SK-N-SH (cell line): ENCODE measurements at regions not wholly inside any gene's neighbourhood (a gene's known extent, or its start where the extent isn't known, plus 50 kb on each side); places are given as distances from the start of the nearest gene placed in this dataset.

ENCODE experiments used
- CTCF ChIA-PET: fragments of 300-600, 350-600 bp; formaldehyde crosslinking; extraction: SDS; loops from one replicate; lab custom pipeline; 2021; lab: Yijun Ruan, JAX
- POLR2A ChIA-PET: fragments of 350-600 bp; sonication (Branson Sonifier 250); formaldehyde crosslinking; extraction: SDS; loops from one replicate; lab custom pipeline; 2020; ENCODE audit warnings: antibody characterized with exemption, inconsistent platforms; lab: Yijun Ruan, JAX
- DNase-seq: peaks from one replicate; pipeline ENCODE4 v3.0.0; 2012
- H2AFZ ChIP-seq: fragments of 200-600 bp; sonication (generic); 2 replicates; pipeline ENCODE4 v1.8.1; 2016; ENCODE audit warnings: antibody characterized with exemption, mild to moderate bottlenecking, low read depth
- H3F3A ChIP-seq: fragments of 200-600 bp; sonication (generic); replicated peaks from 2 replicates; pipeline ENCODE3; 2016; ENCODE audit warnings: antibody characterized with exemption, mild to moderate bottlenecking; ENCODE audit not compliant: insufficient read depth
- H3K27ac ChIP-seq, 2 experiments: fragments of 200-500 bp in 1 of 2; fragments of 200-600 bp in 1 of 2; sonication (Bioruptor generic) in 1 of 2; sonication (generic), shearing (Covaris generic) in 1 of 2; 2 replicates each; pipeline versions ENCODE4 v1.5.1 to v1.6.1; 2014 to 2016; ENCODE audit warnings: low read depth in 2 of 2, inconsistent platforms in 1 of 2, low read length in 1 of 2, mild to moderate bottlenecking in 1 of 2, mixed read lengths in 1 of 2
- H3K27me3 ChIP-seq: fragments of 200-600 bp; sonication (generic), shearing (Covaris generic); 2 replicates; pipeline ENCODE4 v1.6.1; 2016; ENCODE audit warnings: mixed run types; ENCODE audit not compliant: insufficient read depth
- H3K36me3 ChIP-seq, 2 experiments: fragments of 200-500 bp in 1 of 2; fragments of 200-600 bp in 1 of 2; sonication (Bioruptor generic) in 1 of 2; sonication (generic) in 1 of 2; replicated peaks in 1 of 2; 2 replicates each; pipeline versions ENCODE3 to v1.5.1; 2014 to 2016; ENCODE audit warnings: low read length in 1 of 2, mild to moderate bottlenecking in 1 of 2; ENCODE audit not compliant: insufficient read depth in 2 of 2, control insufficient read depth in 1 of 2
- H3K4me1 ChIP-seq, 2 experiments: fragments of 200-500 bp in 1 of 2; fragments of 200-600 bp in 1 of 2; sonication (Bioruptor generic) in 1 of 2; sonication (generic), shearing (Covaris generic) in 1 of 2; 2 replicates each; pipeline versions ENCODE4 v1.5.1 to v1.6.1; 2014 to 2016; ENCODE audit warnings: low read depth in 1 of 2, low read length in 1 of 2, mixed run types in 1 of 2; ENCODE audit not compliant: insufficient read depth in 2 of 2, control insufficient read depth in 1 of 2
- H3K4me2 ChIP-seq: fragments of 200-600 bp; sonication (generic), shearing (Covaris generic); 2 replicates; pipeline ENCODE4 v1.6.1; 2017; ENCODE audit warnings: mixed run types
- H3K4me3 ChIP-seq, 2 experiments: fragments of 200-500 bp in 1 of 2; fragments of 200-600 bp in 1 of 2; sonication (Bioruptor generic) in 1 of 2; sonication (generic), shearing (Covaris generic) in 1 of 2; 2 replicates each; pipeline versions ENCODE4 v1.5.1 to v1.8.1; 2014 to 2016; ENCODE audit warnings: low read depth in 2 of 2, inconsistent platforms in 1 of 2, low read length in 1 of 2, mild to moderate bottlenecking in 1 of 2, mixed read lengths in 1 of 2, moderate library complexity in 1 of 2
- H3K79me2 ChIP-seq: fragments of 200-600 bp; sonication (generic); 2 replicates; pipeline ENCODE4 v1.8.1; 2017; ENCODE audit warnings: mild to moderate bottlenecking; ENCODE audit not compliant: insufficient read depth
- H3K9ac ChIP-seq: fragments of 200-600 bp; sonication (generic); 2 replicates; pipeline ENCODE4 v1.6.1; 2017; ENCODE audit warnings: mixed run types
- H3K9me2 ChIP-seq: fragments of 200-600 bp; sonication (generic); 2 replicates; pipeline ENCODE4 v1.6.1; 2017; ENCODE audit warnings: mixed run types
- H3K9me3 ChIP-seq: fragments of 200-600 bp; sonication (generic); 2 replicates; pipeline ENCODE4 v1.6.1; 2017; ENCODE audit warnings: mixed run types, mild to moderate bottlenecking, moderate library complexity
- H4K20me1 ChIP-seq: fragments of 200-600 bp; sonication (generic); 2 replicates; pipeline ENCODE4 v1.6.1; 2017; ENCODE audit warnings: mild to moderate bottlenecking, mixed run types; ENCODE audit not compliant: insufficient read depth
- ELF1 ChIP-seq: IDR thresholded peaks from 2 replicates; pipeline ENCODE4 v1.4.0; 2012
- EP300 ChIP-seq, 2 experiments: IDR thresholded peaks; 2 replicates each; pipeline versions ENCODE4 v1.4.0 to v1.6.1; 2012; ENCODE audit warnings: borderline replicate concordance in 1 of 2, low read depth in 1 of 2, low read length in 1 of 2
- GABPA ChIP-seq: IDR thresholded peaks from 2 replicates; pipeline ENCODE4 v1.4.0; 2012; ENCODE audit warnings: low read depth, mild to moderate bottlenecking
- MEF2A ChIP-seq: IDR thresholded peaks from 2 replicates; pipeline ENCODE4 v1.4.0; 2012; ENCODE audit warnings: low read depth, borderline replicate concordance
- NRF1 ChIP-seq: IDR thresholded peaks from 2 replicates; pipeline ENCODE4 v1.6.1; 2012; ENCODE audit warnings: low read depth, mild to moderate bottlenecking, low read length
- RAD21 ChIP-seq: IDR thresholded peaks from 2 replicates; pipeline ENCODE4 v1.6.1; 2012; ENCODE audit warnings: mild to moderate bottlenecking, low read length
- SIN3A ChIP-seq: IDR thresholded peaks from 2 replicates; pipeline ENCODE4 v1.6.1; 2012; ENCODE audit warnings: low read depth, mild to moderate bottlenecking, low read length, moderate library complexity, borderline replicate concordance
- SMC3 ChIP-seq: IDR thresholded peaks from 2 replicates; pipeline ENCODE4 v1.6.1; 2012; ENCODE audit warnings: low read depth, low read length, improper control_type of control experiment
- TAF1 ChIP-seq: IDR thresholded peaks from 2 replicates; pipeline ENCODE4 v1.6.1; 2012; ENCODE audit warnings: low read depth, mild to moderate bottlenecking, low read length, moderate library complexity, borderline replicate concordance
- TCF12 ChIP-seq: IDR thresholded peaks from 2 replicates; pipeline ENCODE4 v1.4.0; 2012
- YY1 ChIP-seq: IDR thresholded peaks from 2 replicates; pipeline ENCODE4 v1.4.0; 2012; ENCODE audit warnings: low read depth, mild to moderate bottlenecking
- ZBTB33 ChIP-seq: IDR thresholded peaks from 2 replicates; pipeline ENCODE4 v1.4.0; 2012; ENCODE audit warnings: low read depth, borderline replicate concordance
- WGBS: methylation state at CpG from one replicate; pipeline ENCODE4 v1.1.6; 2017; ENCODE audit warnings: low lambda C conversion rate; 5-methylcytosine and 5-hydroxymethylcytosine counted together

DNA sequence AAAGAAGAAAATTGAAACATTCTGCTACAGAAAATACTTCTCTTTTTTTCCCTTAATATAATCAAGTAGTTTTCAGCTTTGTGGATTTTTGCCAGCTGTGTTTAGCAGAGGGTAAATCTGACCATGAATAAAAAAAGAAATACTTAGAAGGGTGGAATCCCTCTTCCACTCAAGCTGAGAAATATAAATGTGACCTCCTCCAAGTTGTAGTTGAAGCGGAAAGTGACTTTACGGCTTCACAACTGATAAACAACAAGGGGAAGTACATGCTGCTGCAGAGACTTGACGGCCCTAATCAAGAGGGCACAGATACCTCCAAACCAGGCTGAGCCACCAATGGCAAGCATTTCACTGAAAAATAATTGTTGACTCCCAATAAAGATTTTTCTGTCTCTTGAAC is 785.0 kb downstream of the SLITRK5 start:
- 61% methylated on average over 3 of the region's 3 CpGs for WGBS
- POLR2A ChIA-PET, result no interaction called here
- CTCF ChIA-PET, result no interaction called here

DNA sequence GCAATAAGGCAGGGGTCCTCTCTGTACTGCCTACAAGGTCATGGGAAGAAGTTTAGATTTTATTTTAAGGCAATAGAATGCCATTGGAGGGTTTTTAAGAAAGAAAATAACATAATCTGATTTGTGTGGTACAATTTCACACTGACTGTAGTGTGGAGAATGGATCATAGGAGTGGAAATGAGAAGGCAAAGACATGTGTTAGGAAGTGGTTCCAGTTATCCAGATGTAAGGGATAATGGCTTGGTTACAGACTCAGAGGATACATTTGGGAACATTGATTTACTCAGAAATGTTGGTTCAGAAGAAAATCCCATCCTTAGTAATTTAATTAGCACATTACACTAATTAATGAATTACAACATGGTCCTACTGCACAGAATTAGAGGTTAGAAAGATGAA is 788.2 kb downstream of the SLITRK5 start:
- Histone ChIP-seq H3K79me2 (no peaks in the 10 kb centered on the region), H3K4me2 (no peak overlapping the region), H4K20me1 (no peaks in the 10 kb centered on the region), H3K9me3 (no peaks in the 10 kb centered on the region), H3K9me2 (no peaks in the 10 kb centered on the region), H3K27ac (no peak overlapping the region), H3K4me3 (no peak overlapping the region), H3K9ac (no peak overlapping the region), H3K4me1 (no peaks in the 10 kb centered on the region)
- POLR2A ChIA-PET, result no interaction called here
- CTCF ChIA-PET, result no interaction called here
- DNase-seq, result no peak
- TF ChIP-seq YY1 (no peak), TAF1 (no peak), RAD21 (no peak)
- TF ChIP-seq, all 33 proteins: peak for 0
- no peaks in the 10 kb centered on the region for H3K36me3 ChIP-seq
- no peaks in the 10 kb centered on the region for H3F3A ChIP-seq
- H2AFZ ChIP-seq, result no peak overlapping the region
- H3K27me3 ChIP-seq, result no peaks in the 10 kb centered on the region

More for the DNA sequence above, 785.0 kb downstream of the SLITRK5 start:
- Histone ChIP-seq H3K9me3 (no peaks in the 10 kb centered on the region), H3K4me3 (no peak overlapping the region), H3K27ac (no peak overlapping the region), H3K9ac (no peak overlapping the region), H3K79me2 (no peaks in the 10 kb centered on the region), H2AFZ (no peak overlapping the region), H4K20me1 (no peaks in the 10 kb centered on the region), H3F3A (no peaks in the 10 kb centered on the region), H3K4me1 (no peaks in the 10 kb centered on the region), H3K36me3 (no peaks in the 10 kb centered on the region), H3K9me2 (no peaks in the 10 kb centered on the region), H3K27me3 (no peaks in the 10 kb centered on the region), H3K4me2 (no peak overlapping the region)
- no peak for DNase-seq
- TF ChIP-seq ZBTB33 (no peak), EP300 (IDR thresholded peaks at IDR 0.05; ENCODE audit: borderline replicate concordance in 1 of 2, low read depth in 1 of 2, low read length in 1 of 2) (no peak), GABPA (no peak), MEF2A (no peak), SIN3A (no peak), SMC3 (no peak), ELF1 (no peak), YY1 (no peak), TCF12 (no peak), NRF1 (no peak)
